Transverse colon (tissue), 4 donors: ENCODE measurements at regions not wholly inside any gene's neighbourhood (a gene's known extent, or its start where the extent isn't known, plus 50 kb on each side); places are given as distances from the start of the nearest gene placed in this dataset.

Experiments
- DNase-seq: peaks from one replicate; pipeline ENCODE4 v3.0.0-alpha.2; 2019
- H3K27ac ChIP-seq, 4 donors: fragments of 200-600 bp; sonication (generic); 2 replicates each; pipeline ENCODE4 v1.5.1; 2016 to 2018; ENCODE audit warnings: inconsistent platforms in 4 of 4
- H3K27me3 ChIP-seq: fragments of 200-600 bp; sonication (generic); 2 replicates; pipeline ENCODE4 v1.5.1; 2017; ENCODE audit warnings: inconsistent platforms
- H3K36me3 ChIP-seq, 4 donors: fragments of 200-600 bp; sonication (generic); 2 replicates each; pipeline ENCODE4 v1.5.1; 2017 to 2019; ENCODE audit warnings: inconsistent platforms in 4 of 4
- H3K4me1 ChIP-seq, 4 donors: fragments of 200-600 bp; sonication (generic); 2 replicates each; pipeline ENCODE4 v1.5.1; 2017 to 2020; ENCODE audit warnings: inconsistent platforms in 4 of 4
- H3K4me3 ChIP-seq, 4 donors: fragments of 200-600 bp; sonication (generic); 1 replicate in 1 of 4; 2 replicates in 3 of 4; pipeline versions ENCODE4 v1.5.1 to v1.6.1; 2017 to 2019; ENCODE audit warnings: inconsistent platforms in 4 of 4
- H3K9me3 ChIP-seq, 2 donors: fragments of 200-600 bp; sonication (generic); 2 replicates each; pipeline ENCODE4 v1.5.1; 2017 to 2019; ENCODE audit warnings: inconsistent platforms in 2 of 2
- EP300 ChIP-seq: sonication (generic); formaldehyde crosslinking; IDR thresholded peaks from one replicate; pipeline ENCODE4 v1.6.1; 2017; ENCODE audit warnings: antibody characterized with exemption, low read depth
- POLR2A ChIP-seq: fragments of 450-650 bp; IDR thresholded peaks from one replicate; pipeline ENCODE4 v1.6.1; 2016; ENCODE audit warnings: antibody characterized with exemption, mild to moderate bottlenecking, moderate library complexity
- POLR2AphosphoS5 ChIP-seq, 3 donors: sonication (generic); formaldehyde crosslinking; IDR thresholded peaks; one replicate each; pipeline ENCODE4 v1.6.1; 2016; ENCODE audit warnings: antibody characterized with exemption in 3 of 3
- WGBS, 2 donors: methylation state at CpG; one replicate each; pipeline ENCODE4 v1.1.5; 2018; ENCODE audit warnings: low coverage in 1 of 2; 5-methylcytosine and 5-hydroxymethylcytosine counted together
- in situ Hi-C, 4 donors: fragments of 200-750 bp; cut with MboI; loops; one replicate each; pipeline versions ENCODE4 v1.15.0 to v1.15.1; 2017; ENCODE audit warnings: low sequenced_read_pairs in 3 of 4, low pct_ligation_motif_present in 1 of 4, low pct_unique_long_range_greater_than_20kb in 1 of 4
- intact Hi-C: fragments of 100-400 bp; cut with DNase I; formaldehyde crosslinking; loops from one replicate; pipeline ENCODE4 v1.15.1; 2023; ENCODE audit warnings: low total_unique reads
- TF ChIP-seq, protein P1 (sequence below), 5 experiments: fragments of 200-600 bp in 3 of 5; fragments of 450-650 bp in 2 of 5; sonication (generic) in 3 of 5; IDR thresholded peaks; 1 replicate in 2 of 5; 2 replicates in 3 of 5; pipeline ENCODE4 v1.5.1; 2016 to 2017; ENCODE audit warnings: antibody characterized with exemption in 5 of 5, inconsistent platforms in 3 of 5, mild to moderate bottlenecking in 2 of 5, moderate library complexity in 1 of 5

DNA sequence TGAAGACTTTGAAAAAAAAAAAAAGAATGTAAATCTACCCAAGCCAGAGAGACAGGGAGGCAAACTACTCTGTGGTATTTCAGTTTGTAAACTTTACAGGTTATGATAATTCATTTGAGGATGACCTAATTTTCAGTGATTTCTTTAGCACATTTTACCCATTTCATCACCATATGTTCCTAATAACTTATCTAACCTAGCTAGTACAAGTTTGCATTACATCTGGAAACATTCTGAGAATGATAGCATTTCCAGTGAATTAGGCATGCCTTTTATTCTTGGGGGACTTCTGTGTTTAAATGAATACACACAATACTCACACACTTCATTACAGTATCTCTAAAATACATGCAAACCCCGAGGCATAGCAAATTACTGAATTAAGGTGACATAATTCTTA, 1055.5 kb downstream of the PCDH18 start:
- no peaks in the 10 kb centered on the region for H3K27me3 ChIP-seq
- no peak overlapping the region for H3K4me3 ChIP-seq
- TF ChIP-seq EP300 = no peak
- intact Hi-C loops (no loop called here), in situ Hi-C loops (no loop called here)
- no peak overlapping the region for H3K27ac ChIP-seq
- no peaks in the 10 kb centered on the region for H3K9me3 ChIP-seq
- H3K4me1 ChIP-seq = no peaks in the 10 kb centered on the region
- 68 to 73% methylated on average over 1 of the region's 1 CpG for WGBS, 2 donors
- no peaks in the 10 kb centered on the region for H3K36me3 ChIP-seq
- DNase-seq = no peak

DNA sequence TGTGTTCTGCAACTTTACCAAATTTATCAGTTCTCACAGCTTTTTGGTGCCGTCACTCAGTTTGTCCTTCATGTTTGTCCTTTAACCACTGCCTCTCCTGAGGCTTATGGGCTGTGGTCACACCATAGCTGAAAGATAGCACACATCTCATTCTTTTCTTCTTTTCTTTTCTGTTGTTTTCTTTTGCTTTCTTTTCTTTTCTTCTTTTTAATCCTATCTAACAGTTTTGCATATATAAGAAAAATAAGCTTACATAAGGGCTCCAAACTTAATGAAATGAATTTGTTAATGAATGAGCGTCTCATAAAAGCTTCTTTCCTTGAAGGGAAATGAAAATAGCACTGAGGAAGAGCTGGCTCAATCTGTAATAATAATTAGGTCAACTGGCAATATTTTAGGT, 1061.2 kb downstream of the PCDH18 start:
- TF ChIP-seq POLR2AphosphoS5 (IDR thresholded peaks at IDR 0.05) = no peak
- TF ChIP-seq, protein P1, sequence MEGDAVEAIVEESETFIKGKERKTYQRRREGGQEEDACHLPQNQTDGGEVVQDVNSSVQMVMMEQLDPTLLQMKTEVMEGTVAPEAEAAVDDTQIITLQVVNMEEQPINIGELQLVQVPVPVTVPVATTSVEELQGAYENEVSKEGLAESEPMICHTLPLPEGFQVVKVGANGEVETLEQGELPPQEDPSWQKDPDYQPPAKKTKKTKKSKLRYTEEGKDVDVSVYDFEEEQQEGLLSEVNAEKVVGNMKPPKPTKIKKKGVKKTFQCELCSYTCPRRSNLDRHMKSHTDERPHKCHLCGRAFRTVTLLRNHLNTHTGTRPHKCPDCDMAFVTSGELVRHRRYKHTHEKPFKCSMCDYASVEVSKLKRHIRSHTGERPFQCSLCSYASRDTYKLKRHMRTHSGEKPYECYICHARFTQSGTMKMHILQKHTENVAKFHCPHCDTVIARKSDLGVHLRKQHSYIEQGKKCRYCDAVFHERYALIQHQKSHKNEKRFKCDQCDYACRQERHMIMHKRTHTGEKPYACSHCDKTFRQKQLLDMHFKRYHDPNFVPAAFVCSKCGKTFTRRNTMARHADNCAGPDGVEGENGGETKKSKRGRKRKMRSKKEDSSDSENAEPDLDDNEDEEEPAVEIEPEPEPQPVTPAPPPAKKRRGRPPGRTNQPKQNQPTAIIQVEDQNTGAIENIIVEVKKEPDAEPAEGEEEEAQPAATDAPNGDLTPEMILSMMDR (IDR thresholded peaks at IDR 0.05) = no peak
- TF ChIP-seq EP300 = no peak
- no peak for TF ChIP-seq POLR2A
- Histone ChIP-seq H3K27me3 (no peaks in the 10 kb centered on the region), H3K9me3 (no peaks in the 10 kb centered on the region), H3K4me3 (no peak overlapping the region), H3K27ac (no peak overlapping the region), H3K36me3 (no peaks in the 10 kb centered on the region), H3K4me1 (no peaks in the 10 kb centered on the region)
- DNase-seq = no peak
- 84 to 89% methylated on average over 2 of the region's 2 CpGs for WGBS, 2 donors
- intact Hi-C loops = no loop called here
- in situ Hi-C loops = no loop called here

DNA sequence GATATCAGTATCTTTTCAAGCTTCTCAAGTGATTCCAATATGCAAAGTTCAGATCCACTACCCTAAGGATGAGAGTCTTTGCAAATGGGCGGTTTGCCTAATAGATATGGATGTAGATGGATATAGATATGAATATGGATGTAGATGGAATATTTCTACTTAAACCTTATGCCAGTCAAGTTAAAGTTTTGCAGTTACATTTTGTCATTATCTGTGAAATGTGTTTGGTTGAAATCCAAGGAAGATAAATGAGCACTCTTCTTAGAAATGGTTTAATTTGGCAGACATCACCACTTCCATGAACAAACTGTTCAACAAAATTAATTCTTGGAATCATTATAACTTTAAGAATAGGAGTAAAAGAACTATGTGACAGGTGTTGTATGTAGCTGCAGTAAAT, 1066.6 kb downstream of the PCDH18 start:
- WGBS, 2 donors = 80 to 91% methylated on average over 1 of the region's 1 CpG
- DNase-seq = no peak
- Histone ChIP-seq H3K36me3 (no peaks in the 10 kb centered on the region), H3K9me3 (no peaks in the 10 kb centered on the region), H3K4me3 (no peak overlapping the region), H3K4me1 (no peaks in the 10 kb centered on the region), H3K27me3 (no peaks in the 10 kb centered on the region), H3K27ac (no peak overlapping the region)
- in situ Hi-C loops = no loop called here
- intact Hi-C loops = no loop called here
- TF ChIP-seq, protein P1 (IDR thresholded peaks at IDR 0.05) = no peak
- TF ChIP-seq EP300 (no peak), POLR2AphosphoS5 (IDR thresholded peaks at IDR 0.05) (no peak), POLR2A (no peak)

DNA sequence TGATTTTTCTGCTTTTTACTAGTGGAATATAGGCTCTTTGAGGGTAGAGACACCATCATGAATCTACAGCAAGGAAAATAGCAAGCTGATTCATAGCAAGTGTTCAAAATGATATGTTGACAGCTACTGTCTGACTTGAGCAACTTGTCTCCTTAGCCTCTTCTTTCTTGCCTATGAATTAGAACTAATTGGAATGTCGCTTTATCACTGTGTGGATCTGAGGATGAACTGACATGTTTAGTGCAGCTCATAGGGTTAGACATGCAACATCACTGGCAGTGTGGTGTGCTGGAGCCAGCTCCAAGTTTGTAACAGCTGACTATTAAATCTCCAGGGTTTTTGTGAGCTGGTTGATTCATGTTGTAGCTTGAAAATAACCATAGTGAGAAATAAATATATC, 1068.4 kb downstream of the PCDH18 start:
- Histone ChIP-seq H3K9me3 (no peaks in the 10 kb centered on the region), H3K4me1 (no peaks in the 10 kb centered on the region), H3K27me3 (no peaks in the 10 kb centered on the region), H3K36me3 (no peaks in the 10 kb centered on the region), H3K27ac (no peak overlapping the region), H3K4me3 (no peak overlapping the region)
- DNase-seq = no peak
- WGBS, 2 donors = 88% methylated on average over 1 of the region's 1 CpG; no CpG with 5 or more reads in 1 of the 2 donors
- intact Hi-C loops = no loop called here
- in situ Hi-C loops = no loop called here
- no peak for TF ChIP-seq POLR2AphosphoS5 (IDR thresholded peaks at IDR 0.05)
- TF ChIP-seq, protein P1 (IDR thresholded peaks at IDR 0.05) = no peak
- TF ChIP-seq POLR2A = no peak
- no peak for TF ChIP-seq EP300

DNA sequence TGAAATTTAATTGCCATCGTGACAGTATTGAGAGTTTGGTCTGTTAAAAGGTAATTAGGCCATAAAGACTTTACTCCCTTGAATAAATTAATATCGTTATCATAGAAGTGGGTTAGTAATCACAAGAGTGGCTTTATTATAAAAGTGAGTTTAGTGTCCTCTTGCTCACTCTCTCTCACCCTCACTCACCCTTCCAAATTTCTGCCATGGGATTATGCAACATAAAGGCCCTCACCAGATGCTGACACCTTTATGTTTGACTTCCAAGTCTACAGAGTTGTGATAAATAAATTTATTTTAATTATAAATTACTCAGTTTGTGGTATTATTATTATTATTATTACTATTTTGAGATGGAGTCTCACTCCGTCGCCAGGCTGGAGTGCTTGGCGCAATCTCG, 1070.8 kb downstream of the PCDH18 start:
- WGBS, 2 donors = 84 to 91% methylated on average over 6 of the region's 6 CpGs
- H3K27me3 ChIP-seq = no peaks in the 10 kb centered on the region
- H3K27ac ChIP-seq = no peak overlapping the region
- H3K9me3 ChIP-seq = no peaks in the 10 kb centered on the region
- intact Hi-C loops (no loop called here), in situ Hi-C loops (no loop called here)
- H3K4me3 ChIP-seq = no peak overlapping the region
- no peak for DNase-seq
- no peaks in the 10 kb centered on the region for H3K4me1 ChIP-seq
- TF ChIP-seq EP300 = no peak
- no peak for TF ChIP-seq POLR2AphosphoS5 (IDR thresholded peaks at IDR 0.05)
- no peak for TF ChIP-seq POLR2A
- TF ChIP-seq, protein P1 (IDR thresholded peaks at IDR 0.05) = no peak
- no peaks in the 10 kb centered on the region for H3K36me3 ChIP-seq
